GM18873 (cell line): ENCODE measurements at regions not wholly inside any gene's neighbourhood (a gene's known extent, or its start where the extent isn't known, plus 50 kb on each side); places are given as distances from the start of the nearest gene placed in this dataset.

Source experiments
- ATAC-seq: cut with Tn5 transposase; IDR thresholded peaks from one replicate; pipeline ENCODE4 v1.9.1; 2021; ENCODE audit warnings: mild to moderate bottlenecking, moderate library complexity, moderate number of reproducible peaks; ENCODE audit not compliant: unreplicated experiment, low FRiP score

- ATAC-seq: no peak
Observed at GRCh38 chr1:217373761-217374701, 256.9 kb downstream of the GPATCH2 start.

DNA sequence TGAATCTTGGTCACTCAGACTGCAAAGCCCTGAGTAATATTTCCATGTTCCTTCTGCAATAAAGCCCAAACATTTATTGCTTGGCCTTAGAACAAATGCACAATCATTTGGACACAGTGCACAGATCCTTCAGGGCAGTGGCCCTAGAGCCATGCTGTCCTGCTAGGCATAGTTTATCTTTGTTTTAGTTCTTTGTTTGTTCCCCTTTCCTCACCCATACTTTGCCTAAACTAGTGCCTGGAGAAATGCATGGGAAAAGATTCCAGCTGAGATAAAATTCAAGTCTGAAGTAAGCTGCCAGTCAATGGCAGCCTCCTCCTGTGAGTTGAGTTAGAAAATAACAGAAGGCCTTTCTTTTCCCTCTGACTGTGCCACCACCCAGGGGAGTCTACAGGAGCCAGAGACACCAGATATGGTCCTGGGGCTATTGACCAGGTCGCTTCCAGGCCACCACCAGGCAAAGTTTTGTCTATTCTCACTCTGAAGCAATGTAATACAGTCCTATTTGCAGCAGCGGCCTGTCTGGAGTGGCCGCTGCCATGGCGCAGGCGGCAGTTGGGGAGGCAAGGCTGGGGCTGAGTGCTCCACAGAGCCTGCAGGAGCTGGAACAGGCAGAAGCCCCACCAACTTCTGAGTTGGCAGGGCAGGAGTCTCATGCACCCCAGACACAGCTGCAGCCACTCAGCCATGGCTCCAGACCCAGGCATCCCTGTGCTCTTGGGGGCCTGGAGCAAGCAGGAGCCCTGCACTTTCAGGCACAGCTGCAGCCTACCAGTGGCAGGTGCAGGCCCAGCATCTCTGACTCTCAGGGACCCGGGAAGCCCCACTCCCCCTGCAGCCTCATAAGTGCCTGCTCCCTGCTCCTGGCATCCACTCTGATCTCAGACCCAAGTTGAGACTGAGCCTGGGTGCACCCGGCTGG, 258.6 kb downstream of the GPATCH2 start:
- no peak for ATAC-seq

- ATAC-seq: no peak
Observed at GRCh38 chr1:217370757-217371156, 260.1 kb downstream of the GPATCH2 start.

GRCh38 chr1:217369996-217370551, 260.8 kb downstream of the GPATCH2 start:
- ATAC-seq: no peak

GRCh38 chr1:217369271-217369981, 261.5 kb downstream of the GPATCH2 start:
- ATAC-seq: peak; percentile 90

GRCh38 chr1:217364220-217364619, 266.7 kb downstream of the GPATCH2 start:
- no peak for ATAC-seq

- no peak for ATAC-seq
Observed at GRCh38 chr1:217363319-217363718, 267.6 kb downstream of the GPATCH2 start.

- ATAC-seq: no peak
Observed at GRCh38 chr1:217360510-217360909, 270.4 kb downstream of the GPATCH2 start.

DNA sequence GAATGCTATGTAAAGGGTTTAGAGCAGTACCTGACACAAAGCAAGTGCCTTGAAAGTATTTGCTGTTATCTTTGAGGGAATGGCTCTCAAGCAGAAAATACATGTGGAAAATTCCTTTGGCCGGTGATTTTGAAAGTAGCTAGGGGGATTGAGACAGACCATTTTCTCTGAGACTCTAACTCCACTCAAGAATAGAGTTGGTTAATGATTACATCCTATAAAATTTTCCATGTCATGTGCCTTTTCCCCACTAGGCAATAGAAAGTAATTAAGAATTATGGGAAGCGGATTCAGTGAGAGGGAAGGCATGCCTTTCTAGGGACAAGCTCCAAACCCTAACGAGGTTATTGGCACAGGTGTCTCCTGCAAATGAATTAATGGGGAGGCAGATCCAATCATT, 276.0 kb downstream of the GPATCH2 start:
- ATAC-seq: no peak

- ATAC-seq: no peak
Observed at GRCh38 chr1:217348960-217349664, 281.8 kb downstream of the GPATCH2 start.

DNA sequence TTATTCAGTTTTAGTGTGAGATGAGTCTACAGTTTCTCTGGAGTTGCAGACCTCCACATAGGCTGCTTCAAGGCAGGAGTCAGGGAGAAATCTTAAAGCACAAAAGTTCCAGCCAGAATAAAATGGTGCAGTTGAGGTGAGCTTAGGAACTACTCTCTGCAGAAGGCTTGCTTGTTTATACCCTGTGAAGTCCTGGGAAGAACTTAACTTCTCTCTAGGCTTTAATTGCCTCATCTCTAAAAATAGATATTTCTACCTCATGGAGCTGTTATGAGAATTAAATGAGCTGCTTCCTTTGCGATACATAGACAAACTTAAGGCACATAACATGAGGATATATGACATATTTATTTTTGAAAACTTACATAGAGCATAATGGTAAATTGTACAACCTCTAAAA, 286.2 kb downstream of the GPATCH2 start:
- ATAC-seq: no peak

DNA sequence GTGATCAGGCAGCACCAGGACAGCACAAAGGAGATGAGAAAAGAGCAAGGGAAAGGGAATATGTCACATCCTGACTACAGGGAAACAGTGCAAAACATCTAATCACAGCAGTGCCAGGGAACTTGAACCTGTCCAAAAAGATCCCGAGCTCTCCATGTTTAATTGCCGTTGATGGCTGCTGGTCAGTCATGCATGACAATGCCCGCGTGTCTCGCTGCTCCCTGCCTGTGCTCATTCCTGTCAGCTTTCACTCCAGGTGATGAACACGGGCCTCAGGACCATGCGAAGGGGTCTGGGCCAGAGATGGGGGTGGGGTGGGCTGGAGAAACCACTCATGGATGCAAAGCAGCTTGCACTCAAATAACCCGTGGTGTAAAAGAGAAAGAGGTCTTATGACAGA, 287.0 kb downstream of the GPATCH2 start:
- ATAC-seq: no peak

DNA sequence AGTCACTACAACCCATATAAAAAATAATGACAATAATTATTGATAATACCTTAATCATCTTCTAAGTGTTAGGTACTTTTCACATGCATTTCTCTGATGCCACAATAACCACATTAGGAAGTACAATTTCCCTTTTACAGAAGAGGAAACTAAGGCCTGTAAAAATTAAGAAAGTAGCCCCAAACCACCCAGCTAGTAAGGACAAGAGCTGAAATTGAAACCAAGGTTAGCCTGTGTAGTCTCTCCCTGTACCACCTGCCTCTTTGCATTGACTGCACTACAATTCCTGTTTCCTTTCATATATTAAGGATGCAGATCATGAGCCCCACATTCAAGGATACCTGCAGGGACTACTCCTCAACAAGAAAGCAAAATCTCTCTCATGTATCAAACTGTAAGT, 288.8 kb downstream of the GPATCH2 start:
- no peak for ATAC-seq

GRCh38 chr1:217336724-217337123, 294.2 kb downstream of the GPATCH2 start:
- ATAC-seq: no peak

DNA sequence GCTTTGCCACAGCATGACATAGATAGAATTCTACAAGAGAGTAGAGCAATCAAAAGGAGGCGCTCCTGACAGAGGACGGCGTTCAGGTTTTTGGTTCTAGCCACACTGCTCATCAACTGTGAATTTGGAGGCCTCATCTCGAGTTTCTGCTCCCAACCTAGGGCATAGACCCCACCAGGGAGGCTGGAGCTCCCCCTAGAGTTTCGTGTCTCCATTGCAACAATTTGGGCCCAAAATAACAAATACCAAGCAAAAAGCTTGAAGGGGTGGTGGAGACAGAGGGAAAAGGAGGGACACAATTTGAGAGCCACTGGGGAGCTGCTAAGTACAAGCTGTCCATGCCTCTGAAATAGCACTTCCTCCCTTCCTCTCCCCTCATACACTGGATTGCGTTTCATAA, 297.0 kb downstream of the GPATCH2 start:
- no peak for ATAC-seq

DNA sequence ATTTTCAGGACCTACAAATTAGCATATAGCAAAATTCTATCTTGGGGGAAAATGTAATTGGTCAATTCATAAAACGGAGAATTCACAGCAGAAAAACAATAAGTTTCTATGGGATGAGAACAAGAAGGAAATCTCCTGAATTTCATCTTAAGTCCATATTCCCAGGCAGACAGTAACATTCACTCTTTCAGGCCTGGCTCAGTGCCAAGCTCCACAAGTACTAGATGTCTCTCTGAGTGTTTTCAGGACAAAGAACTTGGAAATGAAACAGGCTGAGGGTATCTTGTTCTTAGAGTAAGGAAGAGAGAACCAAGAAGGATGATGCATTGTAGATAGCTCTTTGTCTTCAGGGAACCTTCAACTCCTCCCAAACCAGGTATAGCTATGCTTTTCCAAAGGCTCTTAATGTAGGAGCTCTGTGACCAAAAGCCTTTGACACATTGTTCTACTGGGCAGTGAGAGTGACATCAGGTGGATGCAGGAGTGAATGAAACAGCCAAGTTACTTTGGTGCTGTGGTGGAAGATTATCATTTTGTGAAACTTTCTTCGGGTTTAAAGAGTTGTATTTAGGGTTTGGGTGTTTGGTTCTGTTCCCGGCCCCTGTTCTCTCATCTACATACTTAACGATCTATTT, 298.3 kb downstream of the GPATCH2 start:
- no peak for ATAC-seq

GRCh38 chr1:217331698-217332097, 299.2 kb downstream of the GPATCH2 start:
- ATAC-seq: no peak

DNA sequence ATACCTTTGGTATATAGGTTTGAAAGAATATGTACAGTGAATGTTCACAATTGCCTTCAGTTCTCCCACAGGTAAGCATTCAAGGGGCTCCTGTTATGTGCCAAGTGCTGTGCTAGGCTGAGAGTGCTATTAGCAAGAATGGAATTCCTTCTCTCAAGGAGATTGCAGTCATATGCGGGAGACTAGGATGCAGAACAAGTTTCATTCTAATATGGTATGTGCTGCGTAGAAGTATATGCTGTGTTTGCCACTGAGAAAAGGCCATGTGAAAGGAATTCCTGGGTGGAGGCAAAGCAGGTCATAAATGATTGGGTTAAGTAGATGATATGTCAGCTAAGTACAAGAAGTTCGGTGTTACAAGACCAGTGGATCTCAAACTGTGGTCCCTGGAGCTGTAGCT, 303.0 kb downstream of the GPATCH2 start:
- no peak for ATAC-seq

DNA sequence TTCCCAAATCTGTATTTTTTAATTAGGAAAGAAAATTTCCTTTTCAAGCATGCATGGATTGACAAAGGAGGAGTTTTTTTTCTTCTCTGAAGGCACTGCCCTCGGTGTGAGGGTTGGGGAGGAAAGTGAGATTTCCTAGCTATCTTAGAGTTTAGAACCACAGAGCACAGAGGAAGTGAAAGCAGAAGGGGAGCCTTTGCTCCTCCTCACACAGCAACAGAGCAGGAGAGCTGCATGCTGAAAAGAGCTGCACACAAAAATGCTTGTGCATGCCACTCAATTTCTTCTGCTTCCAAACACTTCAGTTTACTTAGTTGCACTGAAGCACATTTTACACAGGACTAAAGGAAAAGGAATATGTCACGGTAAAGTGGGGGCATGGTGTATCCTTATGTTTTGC, 308.1 kb downstream of the GPATCH2 start:
- peak; percentile 99 for ATAC-seq
